ENCODE measurements at regions not wholly inside any gene's neighbourhood (a gene's known extent, or its start where the extent isn't known, plus 50 kb on each side); places are given as distances from the start of the nearest gene placed in this dataset.

GRCh38 chr13:33550885-33551284, 265.3 kb upstream of the STARD13 start:
- no peak for TF ChIP-seq CTCF (IDR thresholded peaks at IDR 0.05; ENCODE audit: low read depth, low read length)
- Histone ChIP-seq H3K27ac (no peak overlapping the region), H3K9me3 (ENCODE audit: severe bottlenecking) (no peaks in the 10 kb centered on the region), H3K36me3 (no peaks in the 10 kb centered on the region), H3K27me3 (ENCODE audit: insufficient read depth, low read depth, severe bottlenecking) (no peaks in the 10 kb centered on the region), H3K4me3 (ENCODE audit: low read depth, low read length) (no peak overlapping the region)
- DNase-seq = no peak

- H3K36me3 ChIP-seq = no peaks in the 10 kb centered on the region
- no peak overlapping the region for H3K4me3 ChIP-seq (ENCODE audit: low read depth, low read length)
- no peaks in the 10 kb centered on the region for H3K9me3 ChIP-seq (ENCODE audit: severe bottlenecking)
- DNase-seq = peak; percentile 13
- no peak for TF ChIP-seq CTCF (IDR thresholded peaks at IDR 0.05; ENCODE audit: low read depth, low read length)
- H3K27me3 ChIP-seq (ENCODE audit: insufficient read depth, low read depth, severe bottlenecking) = no peaks in the 10 kb centered on the region
- no peak overlapping the region; the same call in 1 of the 2 replicates for H3K27ac ChIP-seq
Measured at GRCh38 chr13:33554919-33555791, 262.8 kb upstream of the RFC3 start.

GRCh38 chr13:33556828-33557227, 261.1 kb upstream of the RFC3 start:
- Histone ChIP-seq H3K4me3 (ENCODE audit: low read depth, low read length) (no peak overlapping the region), H3K27ac (no peak overlapping the region), H3K27me3 (ENCODE audit: insufficient read depth, low read depth, severe bottlenecking) (no peaks in the 10 kb centered on the region), H3K9me3 (ENCODE audit: severe bottlenecking) (no peaks in the 10 kb centered on the region), H3K36me3 (no peaks in the 10 kb centered on the region)
- no peak for TF ChIP-seq CTCF (IDR thresholded peaks at IDR 0.05; ENCODE audit: low read depth, low read length)
- no peak for DNase-seq

GRCh38 chr13:33560726-33561125, 257.2 kb upstream of the RFC3 start:
- no peak for DNase-seq
- Histone ChIP-seq H3K9me3 (ENCODE audit: severe bottlenecking) (no peaks in the 10 kb centered on the region), H3K27ac (no peak overlapping the region), H3K4me3 (ENCODE audit: low read depth, low read length) (no peak overlapping the region), H3K36me3 (no peaks in the 10 kb centered on the region), H3K27me3 (ENCODE audit: insufficient read depth, low read depth, severe bottlenecking) (no peaks in the 10 kb centered on the region)
- TF ChIP-seq CTCF (IDR thresholded peaks at IDR 0.05; ENCODE audit: low read depth, low read length) = no peak

GRCh38 chr13:33561627-33562026, 256.3 kb upstream of the RFC3 start:
- Histone ChIP-seq H3K27ac (no peak overlapping the region), H3K9me3 (ENCODE audit: severe bottlenecking) (no peaks in the 10 kb centered on the region)

More at GRCh38 chr13:33561627-33562026, 256.3 kb upstream of the RFC3 start:
- Histone ChIP-seq H3K36me3 (no peaks in the 10 kb centered on the region), H3K27me3 (ENCODE audit: insufficient read depth, low read depth, severe bottlenecking) (no peaks in the 10 kb centered on the region), H3K4me3 (ENCODE audit: low read depth, low read length) (no peak overlapping the region)
- no peak for DNase-seq
- TF ChIP-seq CTCF (IDR thresholded peaks at IDR 0.05; ENCODE audit: low read depth, low read length) = no peak

All from WERI-Rb-1 (cell line).